Cerebellar cortex (tissue), 1 donor: ENCODE measurements at regions not wholly inside any gene's neighbourhood (a gene's known extent, or its start where the extent isn't known, plus 50 kb on each side); places are given as distances from the start of the nearest gene placed in this dataset.
"Not testable (repeated sequence)": the region's sequence is repeated elsewhere in the genome, so short reads cannot be mapped to it uniquely, and the experiment has no call there.

Experiments used
- DNase-seq: peaks from one replicate; pipeline ENCODE4 v3.0.0-alpha.2; 2015; ENCODE audit warnings: low spot score

DNA sequence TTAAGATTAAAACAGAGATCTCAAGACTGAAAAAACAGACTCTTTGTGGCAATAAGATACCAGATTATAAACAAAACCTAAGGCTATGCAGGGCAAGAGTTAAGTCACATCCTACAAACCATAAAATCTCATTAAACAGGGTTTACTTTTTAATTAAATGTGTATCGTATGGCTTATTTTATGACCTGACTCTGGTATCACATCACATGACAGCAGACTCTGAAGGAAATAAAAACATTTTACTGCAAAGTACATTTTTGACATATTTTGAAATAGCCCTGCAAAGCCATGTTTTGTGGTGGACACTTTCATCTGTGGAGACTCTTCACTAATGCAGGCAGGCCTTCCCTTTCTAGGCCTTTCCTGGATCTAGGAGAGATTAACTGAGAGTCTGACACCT, 327.6 kb upstream of the CLEC14A start:
- DNase-seq, result no peak

DNA sequence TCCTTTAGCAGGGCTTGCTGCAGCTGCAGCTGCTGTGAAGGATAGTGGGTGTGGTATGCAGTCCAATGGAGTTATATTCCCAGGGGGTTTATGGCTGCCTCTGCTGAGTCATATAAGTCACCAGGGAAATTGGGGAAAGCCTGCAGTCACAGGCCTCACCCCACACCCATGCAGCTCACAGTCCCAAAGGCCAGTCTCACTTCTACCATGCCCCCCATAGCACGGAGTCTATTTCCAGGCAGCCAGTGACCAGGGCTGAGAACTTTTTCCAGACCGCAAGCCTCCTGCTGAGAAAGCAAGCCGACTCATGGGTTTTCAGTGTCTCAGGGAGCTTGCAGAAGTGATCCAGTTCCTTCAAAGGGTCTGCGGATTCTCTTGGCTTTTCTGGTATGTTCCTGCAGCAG, 322.4 kb upstream of the CLEC14A start:
- no peak for DNase-seq

DNA sequence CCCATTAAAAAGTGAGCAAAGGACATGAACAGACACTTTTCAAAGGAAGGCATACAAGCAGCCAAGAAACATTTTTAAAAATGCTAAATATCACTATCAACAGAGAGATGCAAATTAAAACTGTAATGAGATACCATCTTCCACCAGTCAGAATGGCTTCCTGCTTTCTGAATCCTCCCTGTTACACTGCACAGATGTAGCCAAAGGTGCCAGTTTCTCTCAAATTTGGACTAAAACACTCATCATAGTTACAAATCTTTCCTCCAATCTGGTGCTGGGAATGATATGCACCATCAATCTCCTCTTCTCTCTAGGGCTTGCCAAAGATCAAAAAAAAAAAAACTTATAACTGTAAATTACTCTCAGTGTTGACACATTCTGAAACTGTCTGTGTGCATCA, 311.8 kb upstream of the CLEC14A start:
- no peak for DNase-seq

DNA sequence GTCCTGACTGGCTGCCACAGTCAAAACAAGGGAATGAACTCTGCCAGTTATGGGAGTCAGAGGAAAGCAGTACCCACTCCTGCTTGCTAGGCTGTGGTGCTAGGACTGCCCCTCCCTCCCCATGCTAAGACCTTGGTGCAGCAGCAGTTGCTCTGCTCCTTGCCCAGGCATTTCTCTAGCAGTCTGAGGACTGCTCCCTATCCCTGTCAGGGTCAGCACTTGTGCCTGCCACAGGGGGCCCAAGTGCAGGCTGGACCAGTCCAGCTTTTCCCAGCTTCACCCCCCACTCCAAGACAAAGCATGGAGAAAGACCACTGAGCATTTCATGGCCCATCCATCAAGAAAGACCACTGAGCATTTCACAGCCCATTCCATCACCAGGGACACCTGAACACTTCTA, 305.8 kb upstream of the CLEC14A start:
- no peak for DNase-seq

DNA sequence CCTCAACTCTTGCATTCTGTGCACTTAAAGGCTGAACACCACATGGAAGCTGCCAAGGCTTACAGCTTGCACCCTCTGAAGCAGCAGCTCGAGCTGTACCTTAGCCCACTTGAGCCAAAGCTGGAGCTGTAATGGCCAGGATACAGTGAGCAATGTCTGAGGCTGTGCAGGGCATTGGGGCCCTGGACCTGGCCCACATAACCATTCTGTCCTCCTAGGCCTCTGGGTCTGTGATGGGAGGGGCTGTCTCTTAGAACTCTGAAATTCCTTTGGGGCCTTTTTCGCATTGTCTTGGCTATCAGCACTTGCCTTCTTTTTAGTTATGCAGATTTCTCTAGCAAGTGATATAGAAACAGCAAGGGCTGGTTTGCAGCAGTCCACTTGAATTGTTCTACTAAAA, 303.8 kb upstream of the CLEC14A start:
- no peak for DNase-seq

DNA sequence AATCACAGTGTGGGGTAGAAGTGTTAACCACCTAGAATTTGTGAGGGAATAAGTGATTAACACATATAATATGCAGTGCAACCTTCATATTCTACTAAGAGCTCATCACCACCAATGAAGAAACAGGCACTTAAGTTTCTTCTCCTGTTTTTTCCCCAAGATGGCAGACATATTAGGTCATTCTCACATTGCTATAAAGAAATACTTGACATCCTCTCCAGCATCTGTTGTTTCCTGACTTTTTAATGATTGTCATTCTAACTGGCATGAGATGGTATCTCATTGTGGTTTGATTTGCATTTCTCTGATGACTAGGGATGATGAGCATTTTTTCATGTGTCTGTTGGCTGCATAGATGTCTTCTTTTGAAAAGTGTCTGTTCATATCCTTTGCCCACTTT, 301.5 kb upstream of the CLEC14A start:
- not testable (repeated sequence) for DNase-seq

DNA sequence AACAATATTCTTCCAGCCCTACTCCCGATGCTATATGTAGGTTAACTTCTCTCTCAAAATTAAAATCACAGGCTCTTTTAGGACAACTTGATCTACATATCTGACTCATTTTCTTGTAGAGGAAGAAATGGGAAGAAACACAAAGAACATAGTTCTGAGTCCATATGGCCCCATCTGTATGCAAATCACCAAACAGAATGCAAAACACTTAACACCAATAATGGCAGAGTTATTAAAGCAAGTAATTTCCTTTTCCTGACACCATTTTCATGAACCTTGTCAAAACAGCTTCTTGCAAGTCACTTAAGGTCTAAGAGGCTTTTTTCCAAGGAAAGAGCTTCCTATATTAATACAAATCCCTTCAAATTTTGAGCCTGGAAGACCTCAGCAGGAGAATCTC, 300.4 kb upstream of the CLEC14A start:
- no peak for DNase-seq

DNA sequence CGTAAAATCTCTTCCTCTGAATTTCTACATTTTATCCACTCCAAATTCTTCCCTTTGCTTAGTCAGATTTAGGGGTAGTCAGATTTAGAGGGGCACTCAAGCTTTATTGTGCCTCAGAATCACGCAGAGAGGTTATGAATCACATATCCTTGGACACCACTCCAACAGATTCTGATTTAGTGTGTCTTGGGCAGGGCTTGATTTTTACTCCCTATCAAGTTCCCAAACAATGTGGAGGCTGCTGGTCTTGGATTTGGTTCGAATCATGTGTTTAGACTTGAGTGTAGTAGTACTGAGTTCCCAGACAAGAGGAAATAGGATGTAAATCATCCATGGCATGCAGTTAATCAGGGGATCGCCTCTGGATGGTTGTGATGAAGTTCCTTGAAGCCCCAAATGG, 298.1 kb upstream of the CLEC14A start:
- DNase-seq, result no peak

DNA sequence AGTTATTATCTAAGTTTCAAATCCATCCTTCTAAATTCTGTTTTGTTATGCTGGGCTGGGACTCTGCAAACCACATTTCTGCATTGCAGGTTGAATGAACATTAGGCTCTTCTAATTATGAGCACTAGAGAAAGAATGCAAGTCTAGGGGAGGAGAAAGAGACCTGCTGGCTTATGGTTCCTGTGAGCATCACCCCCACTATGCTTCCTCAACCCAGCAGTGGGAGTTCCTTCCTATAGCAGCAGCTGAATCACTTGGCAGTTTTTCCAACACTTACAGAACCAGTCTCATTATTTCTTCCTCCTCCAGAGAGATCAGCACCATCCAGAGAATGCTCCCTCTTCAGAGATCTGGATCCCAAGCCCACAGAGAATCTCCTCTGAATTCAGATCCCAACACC, 297.7 kb upstream of the CLEC14A start:
- DNase-seq, result no peak

DNA sequence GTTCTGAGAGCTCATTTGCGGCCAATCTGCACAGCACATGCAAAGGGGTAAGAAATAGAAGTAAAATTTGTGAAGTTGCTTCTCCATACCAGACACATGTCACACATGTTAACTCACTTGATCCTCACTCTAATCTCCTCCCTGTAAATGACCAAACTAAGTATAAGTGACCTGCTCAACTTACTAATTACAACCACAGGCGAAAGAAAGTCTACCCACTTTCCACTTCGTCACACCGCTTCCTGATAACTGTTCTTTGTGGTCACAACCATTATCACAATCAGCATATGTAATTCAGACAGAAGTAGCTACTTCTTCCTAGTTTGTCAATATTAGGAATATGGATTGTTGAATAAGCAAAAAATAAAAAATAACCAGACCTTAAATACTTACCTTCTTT, 293.7 kb upstream of the CLEC14A start:
- no peak for DNase-seq

DNA sequence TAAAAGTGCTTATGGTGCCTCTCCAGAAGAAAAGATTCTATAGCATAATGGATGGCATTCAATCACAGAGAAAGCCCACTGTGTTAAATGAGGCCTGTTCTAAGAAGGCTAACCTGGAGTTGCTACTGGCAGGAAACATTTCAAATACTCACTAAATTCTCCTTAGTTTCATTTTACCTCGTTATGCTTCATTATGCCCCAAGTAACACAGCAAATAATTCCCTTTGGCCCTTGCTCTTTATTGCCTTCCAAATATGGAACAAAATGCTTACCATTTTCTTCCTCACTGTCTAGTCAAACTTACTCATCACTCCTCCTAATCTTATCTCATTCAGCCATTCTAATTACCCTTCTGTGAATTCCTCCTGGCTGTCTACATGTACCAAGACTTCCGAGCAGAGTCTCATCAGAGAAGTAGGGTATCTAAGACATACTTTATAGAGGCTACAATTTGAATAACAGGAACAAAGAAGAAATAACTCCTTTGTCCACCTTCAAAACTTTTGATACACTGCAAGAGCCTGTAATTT, 292.1 kb upstream of the CLEC14A start:
- DNase-seq, result no peak

DNA sequence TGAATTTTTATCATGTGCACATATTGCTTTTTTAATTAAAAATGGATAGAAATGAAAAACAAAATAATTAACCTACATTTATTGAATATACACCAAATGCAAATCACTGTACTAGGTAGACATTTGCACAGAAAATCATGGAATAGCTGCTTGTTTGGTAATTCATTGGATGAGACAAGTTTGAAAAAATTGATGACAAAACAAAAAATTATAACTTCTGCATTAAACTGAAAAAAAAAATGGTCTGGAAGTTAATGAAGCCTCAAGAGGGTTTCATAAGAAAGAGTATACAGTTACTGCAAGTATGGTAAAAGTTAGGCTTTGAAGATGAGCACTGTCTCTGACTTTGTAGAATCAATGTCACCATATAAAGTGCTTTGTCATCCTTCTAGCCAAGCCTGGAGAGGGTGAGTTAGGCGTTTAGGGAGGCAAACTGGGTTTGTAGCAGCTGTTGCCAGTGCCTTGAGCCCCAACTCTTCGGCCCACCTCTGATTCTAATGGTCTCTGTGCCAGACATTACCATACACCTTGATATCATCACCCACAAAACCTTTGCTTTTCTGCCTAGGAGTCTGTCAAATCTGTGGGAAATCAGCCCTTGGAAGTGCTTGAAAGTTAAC, 291.1 kb upstream of the CLEC14A start:
- no peak for DNase-seq

DNA sequence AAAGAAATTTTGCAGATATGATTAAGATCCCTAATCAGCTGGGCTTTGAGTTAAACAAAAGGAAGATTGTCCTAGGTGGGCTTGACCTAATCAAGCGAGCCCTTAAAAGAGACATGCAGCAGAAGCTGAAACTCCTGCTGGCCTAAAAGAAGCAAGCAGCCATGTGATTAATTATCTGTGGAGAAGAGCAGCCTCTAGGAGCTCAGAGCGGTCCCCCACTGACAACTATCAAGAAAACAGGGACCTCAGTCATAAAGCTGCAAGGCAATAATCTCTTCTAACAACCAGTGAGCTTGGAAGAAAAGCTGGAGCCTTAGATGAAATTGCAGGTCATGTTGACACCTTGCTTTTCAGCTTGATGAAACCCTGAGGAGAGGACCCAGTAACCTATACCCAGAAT, 288.9 kb upstream of the CLEC14A start:
- DNase-seq, result no peak

DNA sequence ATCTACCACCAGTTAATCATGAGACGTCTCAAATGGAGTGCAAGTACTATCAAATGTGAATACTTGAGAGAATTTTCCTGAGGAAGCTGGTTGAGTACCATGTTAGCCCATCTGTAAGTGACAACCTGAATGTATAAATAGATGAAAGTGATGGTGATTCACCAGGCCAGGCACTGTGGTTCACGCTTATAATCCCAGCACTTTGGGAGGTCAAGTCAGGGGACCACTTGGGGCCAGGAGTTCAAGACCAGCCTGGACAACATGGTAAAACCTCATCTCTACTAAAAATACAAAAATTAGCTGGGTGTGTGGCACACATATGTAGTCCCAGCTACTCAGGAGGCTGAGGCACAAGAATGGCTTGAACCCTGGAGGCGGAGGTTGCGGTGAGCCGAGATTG, 288.0 kb upstream of the CLEC14A start:
- DNase-seq, result not testable (repeated sequence)

DNA sequence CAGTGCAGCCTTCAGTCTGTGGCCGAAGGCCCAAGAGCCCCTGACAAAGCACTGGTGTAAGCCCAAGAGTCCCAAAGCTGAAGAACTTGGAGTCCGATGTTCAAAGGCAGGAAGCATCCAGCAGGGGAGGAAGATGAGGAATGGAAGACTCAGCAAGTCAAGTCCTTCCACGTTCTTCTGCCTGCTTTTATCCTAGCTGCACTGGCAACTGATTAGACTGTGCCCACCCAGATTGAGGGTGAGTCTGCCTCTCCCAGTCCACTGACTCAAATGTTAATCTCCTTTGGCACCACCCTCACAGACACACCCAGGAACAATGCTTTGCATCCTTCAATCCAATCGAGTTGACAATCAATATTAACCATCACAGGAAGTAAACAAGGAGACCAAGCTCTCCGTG, 282.2 kb upstream of the CLEC14A start:
- DNase-seq, result not testable (repeated sequence)

DNA sequence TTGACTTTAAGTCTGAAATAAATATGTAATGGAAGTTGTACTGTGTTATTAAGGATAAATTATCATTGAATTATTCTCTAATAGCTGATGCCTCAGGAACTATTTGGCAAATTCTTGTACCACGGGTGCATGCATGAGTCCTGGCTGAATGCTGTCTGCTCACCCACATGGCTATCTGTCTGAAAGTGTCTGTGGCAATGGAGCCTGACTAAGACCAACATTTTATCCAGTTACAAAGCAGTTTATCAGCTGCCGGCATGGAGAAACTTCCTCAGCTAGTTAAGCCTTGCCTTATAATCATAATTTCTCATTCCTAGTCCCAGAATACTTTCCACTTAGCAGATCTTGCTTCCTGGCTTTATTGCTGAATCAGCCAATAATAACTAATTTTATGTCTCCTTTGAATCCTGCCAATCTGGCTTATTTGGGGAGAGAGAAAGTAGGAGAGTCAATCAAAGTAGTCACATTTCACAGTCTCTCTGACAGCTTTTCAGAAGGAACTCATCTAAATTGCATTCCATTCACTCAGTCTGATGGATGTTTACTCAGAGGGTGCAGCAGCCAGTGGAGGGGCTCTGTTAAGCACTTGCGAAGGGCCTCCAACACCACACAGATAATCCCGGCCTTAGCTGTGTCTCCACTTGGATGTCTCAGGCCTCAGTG, 280.6 kb upstream of the CLEC14A start:
- DNase-seq, result no peak

DNA sequence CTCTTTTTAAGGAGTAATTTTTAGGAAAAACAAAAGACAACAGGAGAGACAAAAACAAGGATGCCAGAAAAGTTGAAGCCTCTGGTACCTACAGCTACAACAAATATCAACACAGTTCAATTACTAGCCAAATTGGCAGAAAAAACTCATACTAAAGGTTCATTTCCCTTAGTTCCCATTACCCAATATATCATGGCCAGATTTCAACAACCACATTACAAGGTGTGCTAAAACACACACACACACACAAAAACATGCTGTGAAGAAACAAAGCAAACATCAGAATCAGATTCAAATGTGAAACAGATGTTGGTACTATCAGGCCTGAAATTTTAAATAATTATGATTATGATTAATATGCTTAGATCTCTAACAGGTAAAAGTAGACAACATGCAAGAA, 272.7 kb upstream of the CLEC14A start:
- no peak for DNase-seq

DNA sequence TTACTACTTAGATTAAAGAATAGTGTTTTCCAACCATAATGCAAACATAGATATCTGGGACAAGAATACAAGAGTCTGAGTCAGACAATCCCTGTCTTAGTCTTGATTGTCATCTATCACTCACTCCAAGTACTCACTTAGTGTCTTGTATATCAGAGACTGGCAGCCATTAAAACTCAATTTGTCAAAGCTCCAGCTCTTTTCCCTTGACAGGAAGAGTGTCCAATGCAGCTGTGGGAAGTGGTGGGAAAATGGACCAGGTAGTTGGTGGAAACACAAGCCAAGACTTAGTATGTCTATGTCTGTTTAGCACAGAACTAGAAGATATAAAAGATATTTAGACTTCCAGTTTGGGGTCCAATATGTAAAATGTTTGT, 271.6 kb upstream of the CLEC14A start:
- no peak for DNase-seq

DNA sequence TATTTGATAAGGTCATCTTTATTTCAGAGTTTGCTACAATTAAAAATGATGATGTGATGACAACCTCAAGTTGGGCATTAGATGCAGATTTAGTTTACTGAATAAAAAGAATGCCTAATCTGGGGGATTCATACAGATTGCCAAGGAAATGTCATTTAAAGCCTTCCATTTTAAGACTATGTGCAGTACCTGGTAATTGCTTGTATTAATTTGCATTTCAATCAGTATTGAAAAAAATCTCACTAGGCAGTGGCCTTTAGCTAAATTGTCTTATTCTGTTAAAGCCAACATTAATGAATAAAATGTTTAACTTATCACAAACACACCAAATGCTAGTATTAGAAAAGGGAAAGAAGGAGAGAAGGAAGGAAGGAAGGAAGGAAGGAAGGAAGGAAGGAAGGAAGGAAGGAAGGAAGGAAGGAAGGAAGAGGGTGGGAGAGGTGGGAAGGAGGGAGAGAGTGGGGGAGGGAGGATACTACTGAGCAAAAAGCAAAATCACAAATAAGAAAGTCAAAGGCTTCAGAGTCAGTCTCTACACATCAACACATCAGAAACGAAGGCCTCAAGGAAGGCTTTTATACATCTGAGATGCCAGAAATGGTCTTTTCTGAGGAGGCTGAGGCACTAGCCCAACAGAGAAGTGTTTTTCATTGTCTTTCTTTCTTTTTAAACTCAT, 271.1 kb upstream of the CLEC14A start:
- DNase-seq, result no peak

DNA sequence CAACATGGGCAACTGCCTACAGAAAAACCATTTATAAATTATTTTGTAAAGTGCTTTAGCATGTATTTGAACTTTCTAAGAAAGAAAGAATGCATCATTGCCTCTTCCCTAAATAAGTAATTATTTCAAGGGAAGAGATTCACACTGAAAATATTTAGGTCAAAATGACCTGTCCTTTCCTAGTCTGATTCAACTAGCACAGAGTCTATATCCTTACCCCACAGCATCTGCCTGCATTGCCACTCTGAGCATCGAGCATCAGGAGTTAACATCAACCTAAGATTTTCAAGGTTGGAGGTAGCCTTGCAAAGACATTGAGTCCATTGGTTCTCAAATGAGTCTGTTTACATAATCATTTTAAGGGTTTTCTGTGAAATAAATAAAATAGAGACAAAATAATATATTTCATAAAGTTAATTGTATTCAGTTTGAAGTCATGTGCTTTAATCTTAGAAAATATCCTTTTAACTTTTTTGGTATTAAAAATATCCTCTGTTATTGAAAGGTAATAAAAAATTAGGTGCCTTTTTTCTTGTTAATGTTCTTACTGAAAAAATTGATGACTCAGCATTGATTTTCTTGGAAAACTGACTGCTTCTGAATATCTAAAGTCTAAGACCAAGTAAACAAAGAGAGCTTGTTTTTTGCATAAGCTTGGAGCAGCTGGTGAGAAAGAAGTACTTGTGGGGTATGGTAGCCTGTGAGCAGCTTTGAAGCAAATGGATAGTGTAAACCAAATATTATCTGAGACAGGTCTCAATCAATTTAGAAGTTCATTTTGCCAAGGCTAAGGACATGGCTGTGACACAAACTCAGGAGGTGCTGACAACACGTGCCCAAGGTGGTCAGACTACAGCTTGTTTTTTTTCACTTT, 269.0 kb upstream of the CLEC14A start:
- DNase-seq, result no peak

DNA sequence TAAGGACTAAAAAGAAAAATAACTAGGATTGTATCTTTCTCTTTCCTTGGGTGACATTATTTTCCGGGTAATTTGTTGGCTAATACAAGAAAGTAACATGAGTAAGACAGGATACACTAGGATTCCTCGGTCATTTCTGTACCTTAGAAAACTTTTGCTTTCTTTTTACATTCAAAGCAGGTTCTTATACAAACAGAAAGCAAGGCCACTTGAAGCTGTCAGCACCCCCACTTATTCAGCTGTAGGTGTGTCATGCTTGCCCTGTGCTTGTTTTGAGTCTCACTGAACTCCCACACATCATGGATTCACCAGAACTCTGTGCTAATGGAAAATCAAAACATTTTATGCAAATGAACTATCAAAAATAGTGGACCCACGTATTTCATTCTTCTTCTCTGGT, 266.8 kb upstream of the CLEC14A start:
- no peak for DNase-seq

DNA sequence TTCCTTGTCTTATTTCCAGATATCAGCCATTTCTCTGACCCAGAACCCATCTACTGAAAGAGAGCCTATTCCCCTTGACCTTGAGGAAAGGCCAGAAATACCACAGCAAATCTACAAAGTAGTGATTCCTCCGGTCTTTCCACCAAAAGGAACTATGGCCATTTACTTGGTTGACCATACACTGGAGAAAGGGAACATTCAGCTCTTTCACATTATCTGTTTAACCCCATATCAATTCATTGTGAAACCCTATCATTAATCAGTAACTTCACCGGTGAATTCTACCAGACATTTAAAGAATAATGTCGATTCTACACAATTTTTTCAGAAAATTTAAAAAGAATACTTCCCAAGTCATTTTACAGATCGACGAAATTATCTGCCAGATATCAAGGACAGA, 265.7 kb upstream of the CLEC14A start:
- DNase-seq, result no peak

DNA sequence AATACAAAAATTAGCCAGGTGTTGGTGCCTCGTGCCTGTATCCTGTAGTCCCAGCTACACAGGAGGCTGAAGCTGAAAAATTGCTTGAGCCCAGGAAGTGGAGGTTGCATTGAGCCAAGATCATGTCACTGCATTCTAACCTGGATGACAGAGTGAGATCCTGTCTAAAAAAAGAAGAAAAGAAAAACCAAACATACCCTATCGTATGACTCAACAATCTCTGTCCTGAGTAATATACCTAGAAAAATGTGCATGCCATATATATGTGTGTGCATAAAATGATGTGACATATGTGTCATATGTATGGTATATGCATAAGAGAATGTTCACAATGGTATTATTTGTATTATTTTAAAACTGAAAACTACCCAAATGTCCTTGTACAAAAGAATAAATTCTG, 261.5 kb upstream of the CLEC14A start:
- no peak for DNase-seq
